Testis (tissue), 2 donors: ENCODE measurements at regions not wholly inside any gene's neighbourhood (a gene's known extent, or its start where the extent isn't known, plus 50 kb on each side); places are given as distances from the start of the nearest gene placed in this dataset.

ENCODE experiments used
- DNase-seq: peaks from one replicate; pipeline ENCODE4 v3.0.0-alpha.2; 2019
- H3K27ac ChIP-seq, 2 donors: fragments of 200-600 bp; sonication (generic); one replicate each; pipeline ENCODE4 v1.5.1; 2019
- H3K27me3 ChIP-seq: fragments of 200-600 bp; sonication (generic); one replicate; pipeline ENCODE4 v1.5.1; 2019
- H3K36me3 ChIP-seq: fragments of 200-600 bp; sonication (generic); one replicate; pipeline ENCODE4 v1.5.1; 2017; ENCODE audit warnings: low read depth; ENCODE audit errors: missing control alignments
- H3K4me1 ChIP-seq: fragments of 200-600 bp; sonication (generic); one replicate; pipeline ENCODE4 v1.5.1; 2019
- H3K4me3 ChIP-seq, 2 donors: fragments of 200-600 bp; sonication (generic); one replicate each; pipeline ENCODE4 v1.5.1; 2017 to 2019
- H3K9me3 ChIP-seq: fragments of 200-600 bp; sonication (generic); one replicate; pipeline ENCODE4 v1.5.1; 2017
- CTCF ChIP-seq, 3 experiments: fragments of 450-650 bp in 2 of 3; fragments of 200-600 bp in 1 of 3; sonication (generic) in 1 of 3; IDR thresholded peaks; one replicate each; pipeline ENCODE4 v1.5.1; 2016 to 2019; ENCODE audit warnings: antibody characterized with exemption in 3 of 3, mild to moderate bottlenecking in 2 of 3, moderate library complexity in 1 of 3
- POLR2A ChIP-seq: fragments of 450-650 bp; IDR thresholded peaks from one replicate; pipeline ENCODE4 v1.6.1; 2017; ENCODE audit warnings: antibody characterized with exemption, mild to moderate bottlenecking, moderate library complexity
- WGBS, 2 donors: methylation state at CpG; one replicate each; pipeline ENCODE4 v1.1.5; 2018; 5-methylcytosine and 5-hydroxymethylcytosine counted together
- intact Hi-C: fragments of 100-400 bp; cut with DNase I; formaldehyde crosslinking; loops from one replicate; pipeline ENCODE4 v1.15.1; 2023; ENCODE audit warnings: low total_unique reads

DNA sequence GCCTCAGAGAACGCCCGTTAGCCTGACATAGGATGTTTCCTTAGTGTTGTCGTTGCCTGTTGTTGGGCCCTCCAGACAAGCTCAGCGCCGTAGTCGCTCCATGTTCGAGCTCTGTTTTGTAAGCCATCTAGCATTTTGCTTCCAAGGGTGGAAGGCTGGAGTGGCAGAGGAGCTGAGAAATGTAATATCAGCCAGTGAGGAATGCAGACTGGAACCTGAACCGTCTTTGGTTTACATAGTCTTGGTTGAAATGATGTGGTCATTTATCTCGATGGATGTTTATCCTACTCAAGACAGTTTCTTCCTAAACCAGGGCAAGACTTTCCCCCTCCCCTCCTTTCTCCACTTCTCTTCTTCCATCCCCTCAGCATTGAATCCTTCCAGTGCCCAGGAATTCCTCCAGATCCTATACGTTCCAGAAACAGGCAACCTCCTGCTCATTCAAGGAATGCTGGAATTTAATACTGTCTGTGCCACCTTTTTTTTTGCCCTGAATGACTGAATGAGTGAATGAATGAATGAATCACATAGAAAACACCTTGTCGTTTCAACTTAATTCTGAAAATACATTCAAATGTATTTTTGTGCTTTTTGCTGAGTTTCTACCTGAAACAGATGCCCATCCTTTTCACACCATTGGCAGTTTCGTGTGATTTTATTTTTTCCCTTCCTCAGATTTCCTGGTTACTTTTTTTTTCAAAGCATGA is 109.5 kb upstream of the MBNL2 start:
- Histone ChIP-seq H3K27ac (no peak overlapping the region), H3K4me1 (peaks cover 45% of the 10 kb centered on the region), H3K27me3 (no peaks in the 10 kb centered on the region), H3K36me3 (no peaks in the 10 kb centered on the region), H3K9me3 (no peaks in the 10 kb centered on the region), H3K4me3 (no peak overlapping the region)
- no peak for DNase-seq
- intact Hi-C loops: loop anchor here (5.0 to 10.0 kb wide), 3 partner anchors 235 to 462 kb away; partner anchors contain the start of gene RAP2A
- 81 to 87% methylated on average over 12 of the region's 12 CpGs for WGBS, 2 donors
- TF ChIP-seq POLR2A (no peak), CTCF (IDR thresholded peaks at IDR 0.05) (no peak)

DNA sequence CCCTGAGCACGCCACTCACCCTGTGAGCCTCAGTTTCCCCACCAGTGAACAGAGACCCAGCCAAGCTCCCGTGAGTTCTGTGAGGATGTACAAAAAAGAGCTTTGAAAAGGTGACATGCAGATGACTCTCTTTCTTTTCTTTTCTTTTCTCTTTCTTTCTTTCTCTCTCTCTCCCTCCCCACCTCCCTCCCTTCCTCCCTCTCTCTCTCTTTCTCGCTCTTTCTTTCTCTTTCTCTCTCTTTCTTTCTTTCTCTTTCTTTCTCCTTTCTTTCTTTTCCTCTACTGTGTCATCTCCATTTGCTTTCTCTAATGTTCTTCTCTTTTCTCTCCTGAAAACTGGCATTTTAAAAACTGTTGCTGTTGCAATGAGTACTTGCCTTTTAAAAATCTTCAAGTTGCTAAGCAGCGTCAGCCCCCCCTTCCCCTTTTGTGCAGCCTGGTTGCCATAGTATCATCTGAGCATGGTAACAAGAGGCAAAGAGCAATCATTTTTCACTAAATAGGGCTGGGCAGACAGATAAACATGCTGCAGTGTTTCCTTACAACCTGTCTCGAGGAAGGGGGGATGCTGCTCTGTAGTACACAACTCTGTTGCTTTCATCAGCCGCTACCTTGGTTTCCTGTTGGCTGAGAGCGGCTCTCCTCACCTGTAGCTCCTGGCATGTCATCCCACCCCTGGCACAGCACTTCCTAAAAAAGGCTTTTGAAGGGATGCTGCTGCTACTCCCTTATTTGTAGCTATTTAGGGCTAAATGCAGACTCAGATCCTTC is 108.7 kb upstream of the MBNL2 start:
- Histone ChIP-seq H3K4me1 (peaks cover 46% of the 10 kb centered on the region), H3K36me3 (no peaks in the 10 kb centered on the region), H3K27ac (no peak overlapping the region), H3K9me3 (no peaks in the 10 kb centered on the region), H3K27me3 (no peaks in the 10 kb centered on the region), H3K4me3 (no peak overlapping the region)
- intact Hi-C loops: loop anchor here (5.0 to 10.0 kb wide), 3 partner anchors 234 to 461 kb away; partner anchors contain the start of gene RAP2A
- peak; percentile 44 for DNase-seq
- WGBS, 2 donors: 67 to 71% methylated on average over 7 of the region's 7 CpGs
- TF ChIP-seq CTCF (IDR thresholded peaks at IDR 0.05): no peak
- no peak for TF ChIP-seq POLR2A

DNA sequence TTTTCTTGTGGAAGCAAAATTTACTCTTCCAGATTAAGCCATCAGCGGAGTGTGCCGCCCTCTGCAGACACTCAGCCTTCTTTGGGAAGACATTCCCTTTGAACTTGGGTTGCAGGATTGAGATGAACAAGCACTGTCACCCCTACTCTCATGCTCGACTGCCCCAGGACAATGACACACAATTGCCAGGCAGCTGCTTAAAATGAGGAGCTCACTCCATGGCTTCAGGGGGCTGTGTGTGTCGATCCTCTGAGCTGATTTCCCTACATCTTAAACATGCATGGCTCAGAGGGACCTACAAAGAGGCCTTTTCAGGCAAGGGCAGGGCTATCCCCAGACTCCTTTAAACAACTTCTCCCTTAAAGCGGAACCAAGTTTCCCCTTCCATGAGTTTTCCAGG is 107.5 kb upstream of the MBNL2 start:
- Histone ChIP-seq H3K4me3 (no peak overlapping the region), H3K9me3 (no peaks in the 10 kb centered on the region), H3K4me1 (peaks cover 44% of the 10 kb centered on the region), H3K36me3 (no peaks in the 10 kb centered on the region), H3K27ac (peak overlapping the region in 1 of 2 donors; percentile 62), H3K27me3 (no peaks in the 10 kb centered on the region)
- DNase-seq: no peak
- TF ChIP-seq POLR2A (no peak), CTCF (IDR thresholded peaks at IDR 0.05) (no peak)
- intact Hi-C loops: loop anchor here (5.0 to 10.0 kb wide), 3 partner anchors 233 to 460 kb away; partner anchors contain the start of gene RAP2A
- WGBS, 2 donors: 84 to 85% methylated on average over 5 of the region's 5 CpGs

DNA sequence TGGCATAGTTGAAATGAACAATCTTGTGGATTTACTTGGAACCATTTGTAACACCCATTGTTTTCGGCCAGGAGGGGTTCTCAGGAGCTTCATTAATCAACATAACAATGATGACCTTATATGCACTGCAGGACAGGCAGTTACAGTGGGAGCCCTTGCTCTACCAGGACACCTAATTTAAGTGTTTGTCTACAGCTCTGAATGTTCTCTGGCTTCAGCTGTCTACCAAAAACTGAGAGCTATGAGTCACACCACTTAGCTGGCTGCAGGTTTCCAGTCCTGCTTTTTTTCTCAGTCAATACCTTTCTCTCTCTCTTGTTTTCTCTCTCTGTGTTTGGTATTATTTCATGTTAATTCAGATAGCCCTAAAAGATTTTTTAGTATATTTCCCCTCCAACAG is 105.4 kb upstream of the MBNL2 start:
- Histone ChIP-seq H3K27me3 (no peaks in the 10 kb centered on the region), H3K27ac (peak overlapping the region in 1 of 2 donors; percentile 62), H3K4me1 (peaks cover 34% of the 10 kb centered on the region), H3K4me3 (no peak overlapping the region), H3K36me3 (no peaks in the 10 kb centered on the region), H3K9me3 (no peaks in the 10 kb centered on the region)
- TF ChIP-seq CTCF (IDR thresholded peaks at IDR 0.05): no peak
- DNase-seq: no peak
- 50 to 65% methylated on average over 1 of the region's 1 CpG for WGBS, 2 donors
- intact Hi-C loops: loop anchor here (10.0 kb wide), 2 partner anchors 318 to 458 kb away; partner anchors contain the start of gene RAP2A
